Uterus (tissue), 2 donors: ENCODE measurements at regions not wholly inside any gene's neighbourhood (a gene's known extent, or its start where the extent isn't known, plus 50 kb on each side); places are given as distances from the start of the nearest gene placed in this dataset.

ENCODE experiments used
- POLR2A ChIP-seq, 2 donors: fragments of 450-650 bp; IDR thresholded peaks; one replicate each; pipeline ENCODE4 v1.6.1; 2016; ENCODE audit warnings: antibody characterized with exemption in 2 of 2, mild to moderate bottlenecking in 1 of 2, moderate library complexity in 1 of 2
- TF ChIP-seq, protein P1 (sequence below), 4 experiments: fragments of 200-600 bp in 2 of 4; fragments of 450-650 bp in 2 of 4; sonication (generic) in 2 of 4; IDR thresholded peaks; one replicate each; pipeline ENCODE4 v1.5.1; 2016 to 2019; ENCODE audit warnings: antibody characterized with exemption in 4 of 4, mild to moderate bottlenecking in 2 of 4, moderate library complexity in 1 of 4

DNA sequence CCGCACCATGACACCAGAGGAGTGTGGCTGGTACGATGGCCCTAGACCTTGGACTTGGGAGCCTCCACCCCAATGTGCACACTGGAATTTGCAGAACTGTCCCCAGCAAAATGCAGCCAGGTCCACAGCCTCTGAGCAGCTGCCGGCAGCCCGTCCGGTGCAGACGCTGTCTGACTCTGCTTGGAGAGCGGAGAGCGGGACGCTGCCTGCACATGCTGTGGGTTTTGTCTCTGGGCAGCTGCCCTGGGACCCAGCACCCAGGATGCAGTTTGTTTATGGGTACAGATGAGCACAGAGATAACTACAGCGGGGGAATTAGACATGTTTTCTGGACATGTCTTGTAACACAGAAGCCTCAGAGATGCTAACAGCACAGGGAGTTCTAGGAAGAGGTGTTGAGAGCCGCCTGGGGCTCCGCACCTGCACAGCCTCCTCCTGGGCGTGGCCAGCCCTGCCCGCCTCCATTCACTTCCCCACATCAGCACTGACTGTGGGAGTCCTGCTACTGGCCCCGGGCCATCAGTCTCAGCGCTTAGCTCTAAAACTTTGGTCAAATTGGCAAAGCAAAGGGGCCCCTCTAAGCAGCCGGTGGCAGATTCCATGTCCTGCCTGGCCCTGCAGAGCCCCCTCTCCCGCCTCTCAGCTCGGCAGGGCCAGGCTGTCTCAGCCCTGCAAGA is 159.6 kb downstream of the IRX2 start:
- no peak for TF ChIP-seq POLR2A (IDR thresholded peaks at IDR 0.05)
- TF ChIP-seq, protein P1, sequence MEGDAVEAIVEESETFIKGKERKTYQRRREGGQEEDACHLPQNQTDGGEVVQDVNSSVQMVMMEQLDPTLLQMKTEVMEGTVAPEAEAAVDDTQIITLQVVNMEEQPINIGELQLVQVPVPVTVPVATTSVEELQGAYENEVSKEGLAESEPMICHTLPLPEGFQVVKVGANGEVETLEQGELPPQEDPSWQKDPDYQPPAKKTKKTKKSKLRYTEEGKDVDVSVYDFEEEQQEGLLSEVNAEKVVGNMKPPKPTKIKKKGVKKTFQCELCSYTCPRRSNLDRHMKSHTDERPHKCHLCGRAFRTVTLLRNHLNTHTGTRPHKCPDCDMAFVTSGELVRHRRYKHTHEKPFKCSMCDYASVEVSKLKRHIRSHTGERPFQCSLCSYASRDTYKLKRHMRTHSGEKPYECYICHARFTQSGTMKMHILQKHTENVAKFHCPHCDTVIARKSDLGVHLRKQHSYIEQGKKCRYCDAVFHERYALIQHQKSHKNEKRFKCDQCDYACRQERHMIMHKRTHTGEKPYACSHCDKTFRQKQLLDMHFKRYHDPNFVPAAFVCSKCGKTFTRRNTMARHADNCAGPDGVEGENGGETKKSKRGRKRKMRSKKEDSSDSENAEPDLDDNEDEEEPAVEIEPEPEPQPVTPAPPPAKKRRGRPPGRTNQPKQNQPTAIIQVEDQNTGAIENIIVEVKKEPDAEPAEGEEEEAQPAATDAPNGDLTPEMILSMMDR (IDR thresholded peaks at IDR 0.05): no peak
